H1 (cell line): ENCODE measurements at regions not wholly inside any gene's neighbourhood (a gene's known extent, or its start where the extent isn't known, plus 50 kb on each side); places are given as distances from the start of the nearest gene placed in this dataset.
"Not testable (repeated sequence)": the region's sequence is repeated elsewhere in the genome, so short reads cannot be mapped to it uniquely, and the experiment has no call there.

Source experiments
- CTCF ChIA-PET: fragments of 300-600 bp; sonication (Branson Sonifier 250); formaldehyde crosslinking; loops from one replicate; lab custom pipeline; 2021; ENCODE audit not compliant: partially characterized antibody; lab: Charles Lee
- POLR2A ChIA-PET: fragments of 300-600 bp; sonication (Branson Sonifier 250); formaldehyde crosslinking; loops from one replicate; lab custom pipeline; 2021; ENCODE audit warnings: inconsistent platforms; ENCODE audit not compliant: partially characterized antibody; lab: Charles Lee
- DNase-seq, 2 experiments: peaks; one replicate each; pipeline versions ENCODE4 v3.0.0 to v3.0.0-alpha.2; 2010 to 2022; ENCODE audit warnings: low spot score in 2 of 2, low read depth in 1 of 2, mixed read lengths in 1 of 2
- FAIRE-seq: peaks from 2 replicates; lab custom pipeline; 2011; peaks lifted over from hg19 to GRCh38; lab: Jason Lieb, UNC
- H2AFZ ChIP-seq: 2 replicates; pipeline ENCODE4 v1.8.1; 2012; ENCODE audit warnings: low read length, inconsistent platforms
- H2AK5ac ChIP-seq: 2 replicates; pipeline ENCODE4 v1.6.1; 2013; ENCODE audit warnings: low read depth, low read length
- H2BK120ac ChIP-seq: replicated peaks from 2 replicates; pipeline ENCODE3; 2013; ENCODE audit warnings: low read depth, low read length, inconsistent platforms
- H2BK12ac ChIP-seq: 2 replicates; pipeline ENCODE4 v1.6.1; 2013; ENCODE audit warnings: low read depth, low read length
- H2BK15ac ChIP-seq: 2 replicates; pipeline ENCODE4 v1.6.1; 2013; ENCODE audit warnings: low read length
- H2BK20ac ChIP-seq: 2 replicates; pipeline ENCODE4 v1.6.1; 2013; ENCODE audit warnings: low read length
- H2BK5ac ChIP-seq: 2 replicates; pipeline ENCODE4 v1.6.1; 2013; ENCODE audit warnings: low read depth, low read length
- H3K14ac ChIP-seq: 2 replicates; pipeline ENCODE4 v1.6.1; 2013; ENCODE audit warnings: inconsistent platforms; ENCODE audit not compliant: insufficient read length
- H3K18ac ChIP-seq: 2 replicates; pipeline ENCODE4 v1.6.1; 2013; ENCODE audit warnings: low read length; ENCODE audit errors: extremely low read depth
- H3K23ac ChIP-seq: 2 replicates; pipeline ENCODE4 v1.6.1; 2013; ENCODE audit warnings: inconsistent platforms; ENCODE audit not compliant: insufficient read length
- H3K23me2 ChIP-seq: 2 replicates; pipeline ENCODE4 v1.6.1; 2013; ENCODE audit warnings: low read depth, low read length
- H3K27ac ChIP-seq: 2 replicates; pipeline ENCODE4 v1.6.1; 2011; ENCODE audit warnings: low read depth, low read length, inconsistent platforms
- H3K27me3 ChIP-seq, 4 experiments: replicated peaks in 1 of 4; 1 replicate in 1 of 4; 2 replicates in 3 of 4; pipeline versions ENCODE4 v1.6.1 to v1.8.1; 2011 to 2013; ENCODE audit warnings: low read length in 3 of 4, mild to moderate bottlenecking in 3 of 4, inconsistent platforms in 2 of 4, mixed read lengths in 2 of 4, moderate library complexity in 1 of 4; ENCODE audit not compliant: control insufficient read depth in 3 of 4, insufficient read depth in 3 of 4; ENCODE audit errors: extremely low read depth in 1 of 4
- H3K36me3 ChIP-seq, 4 experiments: 2 replicates each; pipeline versions ENCODE4 v1.6.1 to v1.8.1; 2011 to 2013; ENCODE audit warnings: mild to moderate bottlenecking in 4 of 4, low read length in 3 of 4, moderate library complexity in 2 of 4, control low read depth in 1 of 4, inconsistent platforms in 1 of 4; ENCODE audit not compliant: insufficient read depth in 4 of 4, control insufficient read depth in 2 of 4
- H3K4ac ChIP-seq: replicated peaks from 2 replicates; pipeline ENCODE3; 2013; ENCODE audit warnings: low read length, low read depth, mixed read lengths, inconsistent platforms; ENCODE audit not compliant: insufficient read length
- H3K4me1 ChIP-seq, 4 experiments: replicated peaks in 1 of 4; 1 replicate in 1 of 4; 2 replicates in 3 of 4; pipeline versions ENCODE4 v1.6.1 to v1.8.1; 2011 to 2013; ENCODE audit warnings: low read length in 3 of 4, inconsistent platforms in 2 of 4, mixed read lengths in 1 of 4; ENCODE audit not compliant: insufficient read depth in 4 of 4, control insufficient read depth in 3 of 4
- H3K4me2 ChIP-seq, 2 experiments: 2 replicates each; pipeline versions ENCODE4 v1.6.1 to v1.8.1; 2011 to 2013; ENCODE audit warnings: low read depth in 2 of 2, low read length in 2 of 2, control low read depth in 1 of 2, inconsistent platforms in 1 of 2, mild to moderate bottlenecking in 1 of 2; ENCODE audit not compliant: insufficient read depth in 1 of 2
- H3K4me3 ChIP-seq, 4 experiments: fragments of 200-600, 300-600 bp in 1 of 4; sonication (generic), shearing (Covaris generic), sonication (Bioruptor Twin) in 1 of 4; 2 replicates each; pipeline versions ENCODE4 v1.5.1 to v1.8.1; 2011 to 2016; ENCODE audit warnings: low read length in 4 of 4, low read depth in 3 of 4, control low read depth in 2 of 4, inconsistent platforms in 2 of 4, mild to moderate bottlenecking in 2 of 4, mixed read lengths in 1 of 4, moderate library complexity in 1 of 4; ENCODE audit not compliant: insufficient read depth in 2 of 4; ENCODE audit errors: extremely low read depth in 1 of 4
- H3K56ac ChIP-seq: replicated peaks from 2 replicates; pipeline ENCODE3; 2013; ENCODE audit warnings: low read depth, mild to moderate bottlenecking, mixed read lengths, low read length, inconsistent platforms; ENCODE audit not compliant: insufficient read length
- H3K79me1 ChIP-seq: 2 replicates; pipeline ENCODE4 v1.6.1; 2013; ENCODE audit warnings: low read depth, low read length, control low read depth
- H3K79me2 ChIP-seq, 2 experiments: 2 replicates each; pipeline versions ENCODE4 v1.6.1 to v1.8.1; 2012 to 2013; ENCODE audit warnings: low read length in 2 of 2, mild to moderate bottlenecking in 2 of 2, inconsistent platforms in 1 of 2; ENCODE audit not compliant: insufficient read depth in 2 of 2, control insufficient read depth in 1 of 2
- H3K9ac ChIP-seq, 4 experiments: replicated peaks in 1 of 4; 1 replicate in 1 of 4; 2 replicates in 3 of 4; pipeline versions ENCODE4 v1.6.1 to v1.8.1; 2011 to 2013; ENCODE audit warnings: low read depth in 3 of 4, low read length in 3 of 4, control low read depth in 2 of 4, mild to moderate bottlenecking in 2 of 4, moderate library complexity in 2 of 4, inconsistent platforms in 1 of 4; ENCODE audit errors: extremely low read depth in 1 of 4
- H3K9me3 ChIP-seq, 2 experiments: 2 replicates each; pipeline versions ENCODE4 v1.6.1 to v1.8.1; 2012 to 2013; ENCODE audit warnings: mild to moderate bottlenecking in 2 of 2, moderate library complexity in 2 of 2, control low read depth in 1 of 2, inconsistent platforms in 1 of 2, low read depth in 1 of 2, low read length in 1 of 2, mixed read lengths in 1 of 2; ENCODE audit not compliant: insufficient read depth in 2 of 2
- H4K20me1 ChIP-seq, 2 experiments: replicated peaks in 1 of 2; 2 replicates each; pipeline versions ENCODE3 to v1.8.1; 2011 to 2013; ENCODE audit warnings: inconsistent platforms in 2 of 2, low read length in 2 of 2, mild to moderate bottlenecking in 1 of 2; ENCODE audit not compliant: insufficient read depth in 2 of 2, control insufficient read depth in 1 of 2
- H4K5ac ChIP-seq: 2 replicates; pipeline ENCODE4 v1.6.1; 2013; ENCODE audit warnings: low read length, low read depth, mixed read lengths, inconsistent platforms; ENCODE audit not compliant: insufficient read length
- H4K8ac ChIP-seq: 2 replicates; pipeline ENCODE4 v1.8.0; 2013; ENCODE audit warnings: mild to moderate bottlenecking, moderate library complexity, low read length, inconsistent platforms; ENCODE audit not compliant: insufficient read depth; ENCODE audit errors: extremely low read depth
- H4K91ac ChIP-seq: replicated peaks from 2 replicates; pipeline ENCODE3; 2013; ENCODE audit warnings: low read length, mixed read lengths, inconsistent platforms; ENCODE audit not compliant: insufficient read length
- WGBS, 2 experiments: shearing (Covaris generic) in 1 of 2; methylation state at CpG; one replicate each; pipeline versions ENCODE4 v1.1.6 to v1.1.7; 2013 to 2015; ENCODE audit warnings: low lambda C conversion rate in 2 of 2, mixed read lengths in 2 of 2, inconsistent platforms in 1 of 2, low coverage in 1 of 2, missing lambda C conversion rate in 1 of 2; ENCODE audit not compliant: insufficient replicate concordance in 2 of 2, insufficient coverage in 1 of 2, insufficient read length in 1 of 2; ENCODE audit errors: extremely low coverage in 1 of 2, missing lambda C conversion rate in 1 of 2; 5-methylcytosine and 5-hydroxymethylcytosine counted together

GRCh38 chr2:87469180-87470151, 278.4 kb upstream of the PLGLB2 start:
- H3K14ac ChIP-seq, H3K23me2 ChIP-seq, H3K79me2 ChIP-seq, H4K91ac ChIP-seq, DNase-seq, H2BK5ac ChIP-seq, H3K36me3 ChIP-seq, H2BK120ac ChIP-seq, H4K20me1 ChIP-seq, H3K4me1 ChIP-seq, POLR2A ChIA-PET, H2BK20ac ChIP-seq, H3K4me3 ChIP-seq, FAIRE-seq, H3K27me3 ChIP-seq, H3K4ac ChIP-seq, H3K4me2 ChIP-seq, H2AFZ ChIP-seq, H4K8ac ChIP-seq, H4K5ac ChIP-seq, H3K23ac ChIP-seq, H3K9ac ChIP-seq, H2BK15ac ChIP-seq, H3K56ac ChIP-seq, H3K79me1 ChIP-seq, H2BK12ac ChIP-seq, H3K9me3 ChIP-seq, CTCF ChIA-PET, H3K27ac ChIP-seq, H2AK5ac ChIP-seq: not testable (repeated sequence)
- 92% methylated on average over 16 of the region's 19 CpGs; no CpG with 5 or more reads in 1 of the 2 experiments for WGBS, 2 experiments
- H3K18ac ChIP-seq: peak overlapping the region; percentile 48; the same call in 1 of the 2 replicates
